CD14-positive monocyte (primary cell): ENCODE measurements at regions not wholly inside any gene's neighbourhood (a gene's known extent, or its start where the extent isn't known, plus 50 kb on each side); places are given as distances from the start of the nearest gene placed in this dataset.

Experiments
- DNase-seq, 3 donors: peaks; one replicate each; pipeline ENCODE4 v3.0.0-alpha.2; 2011 to 2022
- H2AFZ ChIP-seq: 2 replicates; pipeline ENCODE4 v1.6.0; 2012; ENCODE audit warnings: mild to moderate bottlenecking, low read depth, low read length, inconsistent platforms; ENCODE audit not compliant: insufficient read depth, poor library complexity, severe bottlenecking
- H3K27ac ChIP-seq, 2 donors: 1 replicate in 1 of 2; 2 replicates in 1 of 2; pipeline ENCODE4 v1.5.1; 2012 to 2013; ENCODE audit warnings: low read length in 2 of 2, control low read depth in 1 of 2, inconsistent platforms in 1 of 2, low read depth in 1 of 2, mild to moderate bottlenecking in 1 of 2
- H3K27me3 ChIP-seq, 2 donors: one replicate each; pipeline versions ENCODE4 v1.6.0 to v1.6.1; 2011 to 2013; ENCODE audit warnings: low read length in 2 of 2; ENCODE audit not compliant: control insufficient read depth in 2 of 2, insufficient read depth in 2 of 2
- H3K36me3 ChIP-seq, 2 donors: replicated peaks in 1 of 2; 1 replicate in 1 of 2; 2 replicates in 1 of 2; pipeline versions ENCODE4 v1.5.1 to v1.6.1; 2012 to 2013; ENCODE audit warnings: low read length in 2 of 2, control low read depth in 1 of 2, inconsistent platforms in 1 of 2, mild to moderate bottlenecking in 1 of 2; ENCODE audit not compliant: insufficient read depth in 2 of 2, control insufficient read depth in 1 of 2
- H3K4me1 ChIP-seq, 2 donors: 1 replicate in 1 of 2; 2 replicates in 1 of 2; pipeline versions ENCODE4 v1.5.1 to v1.6.1; 2012 to 2013; ENCODE audit warnings: low read length in 2 of 2, control low read depth in 1 of 2, inconsistent platforms in 1 of 2, mild to moderate bottlenecking in 1 of 2, moderate library complexity in 1 of 2; ENCODE audit not compliant: insufficient read depth in 2 of 2, control insufficient read depth in 1 of 2
- H3K4me2 ChIP-seq: replicated peaks from 2 replicates; pipeline ENCODE3; 2012; ENCODE audit warnings: low read length, moderate library complexity, mild to moderate bottlenecking; ENCODE audit not compliant: poor library complexity, severe bottlenecking; ENCODE audit errors: extremely low read depth
- H3K4me3 ChIP-seq, 3 experiments: fragments of 200-600 bp in 1 of 3; sonication (generic) in 1 of 3; replicated peaks in 1 of 3; 1 replicate in 2 of 3; 2 replicates in 1 of 3; pipeline ENCODE4 v1.5.1; 2011 to 2013; ENCODE audit warnings: low read length in 3 of 3, mild to moderate bottlenecking in 3 of 3, control low read depth in 2 of 3, low read depth in 2 of 3, inconsistent platforms in 1 of 3, moderate library complexity in 1 of 3
- H3K79me2 ChIP-seq: 2 replicates; pipeline ENCODE4 v1.6.0; 2012; ENCODE audit warnings: mild to moderate bottlenecking, control low read depth, inconsistent platforms, low read length, moderate library complexity; ENCODE audit not compliant: insufficient read depth
- H3K9ac ChIP-seq: 2 replicates; pipeline ENCODE4 v1.6.0; 2017; ENCODE audit warnings: low read length, mild to moderate bottlenecking; ENCODE audit not compliant: insufficient read depth, poor library complexity, severe bottlenecking
- H3K9me3 ChIP-seq, 2 donors: replicated peaks in 1 of 2; 1 replicate in 1 of 2; 2 replicates in 1 of 2; pipeline versions ENCODE4 v1.5.1 to v1.6.1; 2012 to 2013; ENCODE audit warnings: low read length in 2 of 2, control low read depth in 1 of 2; ENCODE audit not compliant: control insufficient read depth in 1 of 2, insufficient read depth in 1 of 2
- H4K20me1 ChIP-seq: 2 replicates; pipeline ENCODE4 v1.6.0; 2012; ENCODE audit warnings: mild to moderate bottlenecking, low read length, control low read depth, moderate library complexity; ENCODE audit not compliant: insufficient read depth
- H3K27ac Mint-ChIP-seq, 7 donors: one replicate each; pipeline ENCODE4 v1.8.0; 2020; ENCODE audit warnings: mild to moderate bottlenecking in 7 of 7, mixed read lengths in 7 of 7, moderate library complexity in 6 of 7, inconsistent platforms in 2 of 7
- H3K27me3 Mint-ChIP-seq, 3 donors: one replicate each; pipeline ENCODE4 v1.8.0; 2021 to 2022; ENCODE audit warnings: low read depth in 3 of 3, mild to moderate bottlenecking in 3 of 3, mixed read lengths in 3 of 3, moderate library complexity in 3 of 3, inconsistent platforms in 1 of 3
- H3K36me3 Mint-ChIP-seq, 2 donors: one replicate each; pipeline ENCODE4 v1.8.0; 2020; ENCODE audit warnings: mixed read lengths in 2 of 2, inconsistent platforms in 1 of 2, mild to moderate bottlenecking in 1 of 2
- H3K4me1 Mint-ChIP-seq: one replicate; pipeline ENCODE4 v1.8.0; 2020; ENCODE audit warnings: mild to moderate bottlenecking, mixed read lengths
- H3K4me3 Mint-ChIP-seq, 2 donors: one replicate each; pipeline ENCODE4 v1.8.0; 2020; ENCODE audit warnings: mild to moderate bottlenecking in 2 of 2, mixed read lengths in 2 of 2, moderate library complexity in 1 of 2
- H3K9me3 Mint-ChIP-seq, 7 donors: one replicate each; pipeline ENCODE4 v1.8.0; 2020 to 2022; ENCODE audit warnings: mixed read lengths in 7 of 7, mild to moderate bottlenecking in 6 of 7, moderate library complexity in 6 of 7, inconsistent platforms in 2 of 7
- CTCF ChIP-seq: fragments of 200-600 bp; IDR thresholded peaks from one replicate; pipeline ENCODE4 v1.8.0; 2022; ENCODE audit warnings: antibody characterized with exemption, mild to moderate bottlenecking
- WGBS: methylation state at CpG from one replicate; pipeline ENCODE4 v1.1.5; 2013; ENCODE audit warnings: missing lambda C conversion rate; ENCODE audit not compliant: insufficient coverage; 5-methylcytosine and 5-hydroxymethylcytosine counted together
- intact Hi-C, 2 donors: fragments of 100-400 bp; cut with micrococcal nuclease; formaldehyde crosslinking; loops; one replicate each; pipeline versions ENCODE4 v1.15.0 to v1.15.1; 2023

- intact Hi-C loops, result no loop called here
- no peak overlapping the region for H3K27ac ChIP-seq
- H2AFZ ChIP-seq, result no peak overlapping the region
- H3K36me3 ChIP-seq, result no peaks in the 10 kb centered on the region
- no peak overlapping the region for H3K9ac ChIP-seq
- no peaks in the 10 kb centered on the region for H3K79me2 ChIP-seq
- Mint-ChIP-seq H3K9me3 (peaks cover 0 to 14% (median 7%) of the 10 kb centered on the region in 7 donors), H3K4me1 (no peaks in the 10 kb centered on the region), H3K4me3 (no peak overlapping the region), H3K36me3 (no peaks in the 10 kb centered on the region), H3K27ac (no peak overlapping the region), H3K27me3 (peaks cover 3 to 13% (median 4%) of the 10 kb centered on the region in 3 donors)
- no peak overlapping the region for H3K4me2 ChIP-seq
- no peak for TF ChIP-seq CTCF
- no peak for DNase-seq
- no peak overlapping the region for H3K4me3 ChIP-seq
- no peaks in the 10 kb centered on the region for H3K27me3 ChIP-seq
- 100% methylated on average over 1 of the region's 2 CpGs for WGBS
- no peaks in the 10 kb centered on the region for H4K20me1 ChIP-seq
- no peaks in the 10 kb centered on the region for H3K4me1 ChIP-seq
- H3K9me3 ChIP-seq, result peaks cover 7 to 9% of the 10 kb centered on the region in 2 donors
Observed at GRCh38 chr1:29429656-29430055, 193.3 kb downstream of the PTPRU start.

GRCh38 chr1:29428997-29429396, 192.7 kb downstream of the PTPRU start:
- Histone ChIP-seq H3K27ac (no peak overlapping the region), H3K36me3 (no peaks in the 10 kb centered on the region), H3K27me3 (no peaks in the 10 kb centered on the region), H3K79me2 (no peaks in the 10 kb centered on the region), H2AFZ (no peak overlapping the region), H3K9me3 (peaks cover 7 to 9% of the 10 kb centered on the region in 2 donors), H3K9ac (no peak overlapping the region), H3K4me1 (no peaks in the 10 kb centered on the region), H3K4me3 (no peak overlapping the region), H4K20me1 (no peaks in the 10 kb centered on the region), H3K4me2 (no peak overlapping the region)
- DNase-seq, result no peak
- intact Hi-C loops, result no loop called here
- no peak overlapping the region for H3K27ac Mint-ChIP-seq
- 80% methylated on average over 2 of the region's 4 CpGs for WGBS
- H3K4me1 Mint-ChIP-seq, result no peaks in the 10 kb centered on the region
- TF ChIP-seq CTCF, result no peak
- no peaks in the 10 kb centered on the region for H3K36me3 Mint-ChIP-seq
- peaks cover 0 to 14% (median 7%) of the 10 kb centered on the region in 7 donors for H3K9me3 Mint-ChIP-seq
- H3K27me3 Mint-ChIP-seq, result peaks cover 3 to 11% (median 4%) of the 10 kb centered on the region in 3 donors
- no peak overlapping the region for H3K4me3 Mint-ChIP-seq
